ENCODE measurements at regions not wholly inside any gene's neighbourhood (a gene's known extent, or its start where the extent isn't known, plus 50 kb on each side); places are given as distances from the start of the nearest gene placed in this dataset.

DNA sequence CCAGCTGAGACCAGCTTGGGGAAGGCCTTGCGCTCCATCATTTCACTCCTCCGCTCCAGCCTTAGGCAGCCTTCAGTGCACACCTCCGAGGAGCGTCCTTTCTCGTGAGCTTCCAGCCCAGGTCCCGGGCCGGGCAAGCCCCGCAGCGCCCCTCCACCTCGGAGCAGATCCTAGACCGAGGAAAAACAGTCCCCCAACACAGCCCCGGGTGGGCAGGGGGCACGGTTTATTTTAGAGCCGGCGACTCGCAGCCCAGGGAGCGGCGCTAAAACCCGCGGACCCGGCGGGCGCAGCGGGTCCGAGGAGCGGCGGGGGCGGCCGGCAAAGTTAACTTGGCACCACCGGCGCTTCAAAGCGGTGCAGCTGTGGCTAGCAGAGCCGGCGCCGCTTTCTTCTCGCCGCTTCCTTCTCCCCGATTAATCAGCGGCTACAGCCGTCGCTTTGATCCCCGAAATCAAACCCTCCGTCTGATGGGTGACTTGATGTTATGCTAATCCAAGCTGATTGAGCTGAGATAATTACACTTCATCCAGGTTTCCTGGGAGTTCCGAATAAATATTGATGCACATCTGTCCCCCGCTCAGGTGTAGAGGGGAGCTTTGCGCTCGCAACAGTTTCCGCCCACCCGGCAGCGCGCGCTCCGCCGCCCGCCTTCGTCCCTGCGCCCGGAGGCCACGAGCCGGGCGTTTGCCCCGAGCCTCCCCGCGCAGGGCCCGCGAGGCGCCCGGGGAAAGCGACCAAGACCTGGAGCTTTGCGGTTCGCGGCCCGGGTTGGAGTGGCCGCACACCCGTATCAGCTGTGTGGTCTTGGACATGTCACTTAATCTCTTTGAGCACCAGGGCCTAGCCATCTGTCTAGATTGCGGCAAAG lies 192.7 kb downstream of the BUD13 start:
- Histone ChIP-seq H4K20me1 (ENCODE audit: control insufficient read depth, extremely low read depth, insufficient read depth, low read length) (no peaks in the 10 kb centered on the region), H3K27ac (ENCODE audit: insufficient read depth, low read length) (no peak overlapping the region), H3K4me2 (ENCODE audit: extremely low read depth, insufficient read depth, low read length) (no peak overlapping the region), H3K4me1 (ENCODE audit: control insufficient read depth, extremely low read depth, insufficient read depth, low read length) (no peaks in the 10 kb centered on the region), H2AFZ (ENCODE audit: low read length) (no peak overlapping the region), H3K9me3 (ENCODE audit: control insufficient read depth, insufficient read depth, low read depth, low read length) (no peaks in the 10 kb centered on the region), H3K9ac (ENCODE audit: insufficient read depth, low read length) (no peak overlapping the region), H3K4me3 (replicated peaks in 1 of 4; ENCODE audit: control extremely low read depth in 1 of 4, insufficient read depth in 1 of 4, low read depth in 3 of 4, low read length in 4 of 4) (no peak overlapping the region), H3K36me3 (ENCODE audit: control insufficient read depth, insufficient read depth, low read length) (no peaks in the 10 kb centered on the region), H3K27me3 (ENCODE audit: control insufficient read depth, insufficient read depth, low read length) (peaks cover 23% of the 10 kb centered on the region), H3K79me2 (ENCODE audit: control insufficient read depth, insufficient read depth, low read length) (no peaks in the 10 kb centered on the region)
- TF ChIP-seq EZH2 (IDR thresholded peaks at IDR 0.05; ENCODE audit: low read length, missing control alignments), result no peak
- TF ChIP-seq, protein P1, sequence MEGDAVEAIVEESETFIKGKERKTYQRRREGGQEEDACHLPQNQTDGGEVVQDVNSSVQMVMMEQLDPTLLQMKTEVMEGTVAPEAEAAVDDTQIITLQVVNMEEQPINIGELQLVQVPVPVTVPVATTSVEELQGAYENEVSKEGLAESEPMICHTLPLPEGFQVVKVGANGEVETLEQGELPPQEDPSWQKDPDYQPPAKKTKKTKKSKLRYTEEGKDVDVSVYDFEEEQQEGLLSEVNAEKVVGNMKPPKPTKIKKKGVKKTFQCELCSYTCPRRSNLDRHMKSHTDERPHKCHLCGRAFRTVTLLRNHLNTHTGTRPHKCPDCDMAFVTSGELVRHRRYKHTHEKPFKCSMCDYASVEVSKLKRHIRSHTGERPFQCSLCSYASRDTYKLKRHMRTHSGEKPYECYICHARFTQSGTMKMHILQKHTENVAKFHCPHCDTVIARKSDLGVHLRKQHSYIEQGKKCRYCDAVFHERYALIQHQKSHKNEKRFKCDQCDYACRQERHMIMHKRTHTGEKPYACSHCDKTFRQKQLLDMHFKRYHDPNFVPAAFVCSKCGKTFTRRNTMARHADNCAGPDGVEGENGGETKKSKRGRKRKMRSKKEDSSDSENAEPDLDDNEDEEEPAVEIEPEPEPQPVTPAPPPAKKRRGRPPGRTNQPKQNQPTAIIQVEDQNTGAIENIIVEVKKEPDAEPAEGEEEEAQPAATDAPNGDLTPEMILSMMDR (conservative IDR thresholded peaks at IDR 0.05 in 1 of 2, IDR thresholded peaks at IDR 0.05 in 1 of 2; ENCODE audit: low read depth in 1 of 2, low read length in 2 of 2), result no peak
- DNase-seq (ENCODE audit: low read depth in 2 of 2), result no peak

- H3K36me3 ChIP-seq (ENCODE audit: control insufficient read depth, insufficient read depth, low read length), result no peaks in the 10 kb centered on the region
- H4K20me1 ChIP-seq (ENCODE audit: control insufficient read depth, extremely low read depth, insufficient read depth, low read length), result no peaks in the 10 kb centered on the region
- DNase-seq (ENCODE audit: low read depth in 2 of 2), result no peak
- peaks cover 23% of the 10 kb centered on the region for H3K27me3 ChIP-seq (ENCODE audit: control insufficient read depth, insufficient read depth, low read length)
- no peaks in the 10 kb centered on the region for H3K9me3 ChIP-seq (ENCODE audit: control insufficient read depth, insufficient read depth, low read depth, low read length)
- H3K9ac ChIP-seq (ENCODE audit: insufficient read depth, low read length), result no peak overlapping the region
- no peak overlapping the region for H3K4me2 ChIP-seq (ENCODE audit: extremely low read depth, insufficient read depth, low read length)
- peak; percentile 40 for TF ChIP-seq EZH2 (IDR thresholded peaks at IDR 0.05; ENCODE audit: low read length, missing control alignments)
- TF ChIP-seq, protein P1 (conservative IDR thresholded peaks at IDR 0.05 in 1 of 2, IDR thresholded peaks at IDR 0.05 in 1 of 2; ENCODE audit: low read depth in 1 of 2, low read length in 2 of 2), result no peak
- H3K4me1 ChIP-seq (ENCODE audit: control insufficient read depth, extremely low read depth, insufficient read depth, low read length), result no peaks in the 10 kb centered on the region
- H3K4me3 ChIP-seq (replicated peaks in 1 of 4; ENCODE audit: control extremely low read depth in 1 of 4, insufficient read depth in 1 of 4, low read depth in 3 of 4, low read length in 4 of 4), result no peak overlapping the region
- no peaks in the 10 kb centered on the region for H3K79me2 ChIP-seq (ENCODE audit: control insufficient read depth, insufficient read depth, low read length)
- H3K27ac ChIP-seq (ENCODE audit: insufficient read depth, low read length), result no peak overlapping the region
- H2AFZ ChIP-seq (ENCODE audit: low read length), result no peak overlapping the region
These were observed 193.6 kb downstream of the BUD13 start for GRCh38 chr11:116579031-116579653.

DNA sequence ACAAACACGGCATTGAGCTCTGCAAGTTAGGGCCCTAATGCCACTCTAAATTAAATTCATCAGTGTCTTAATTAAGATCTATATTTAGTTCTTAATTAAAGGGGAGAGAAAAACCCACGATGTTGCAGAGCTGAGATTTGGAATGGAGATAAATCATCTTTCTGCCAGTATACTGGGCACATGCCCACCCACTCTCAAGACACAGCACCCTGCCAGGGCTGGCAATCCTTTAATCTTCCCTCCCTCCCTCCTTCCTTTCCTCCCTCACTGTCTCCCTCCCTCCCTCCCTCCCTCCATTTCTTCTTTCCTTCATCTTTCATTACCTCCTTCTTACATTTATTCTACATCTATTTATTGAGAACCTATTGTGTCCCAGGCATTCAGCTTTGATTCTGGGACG lies 194.8 kb downstream of the BUD13 start:
- Histone ChIP-seq H3K4me3 (replicated peaks in 1 of 4; ENCODE audit: control extremely low read depth in 1 of 4, insufficient read depth in 1 of 4, low read depth in 3 of 4, low read length in 4 of 4) (no peak overlapping the region), H3K9me3 (ENCODE audit: control insufficient read depth, insufficient read depth, low read depth, low read length) (no peaks in the 10 kb centered on the region)
- no peak for TF ChIP-seq EZH2 (IDR thresholded peaks at IDR 0.05; ENCODE audit: low read length, missing control alignments)
- TF ChIP-seq, protein P1 (conservative IDR thresholded peaks at IDR 0.05 in 1 of 2, IDR thresholded peaks at IDR 0.05 in 1 of 2; ENCODE audit: low read depth in 1 of 2, low read length in 2 of 2), result no peak

More for the DNA sequence above, 194.8 kb downstream of the BUD13 start:
- no peak overlapping the region for H2AFZ ChIP-seq (ENCODE audit: low read length)
- no peaks in the 10 kb centered on the region for H3K36me3 ChIP-seq (ENCODE audit: control insufficient read depth, insufficient read depth, low read length)
- no peak overlapping the region for H3K27ac ChIP-seq (ENCODE audit: insufficient read depth, low read length)
- H3K9ac ChIP-seq (ENCODE audit: insufficient read depth, low read length), result no peak overlapping the region
- H4K20me1 ChIP-seq (ENCODE audit: control insufficient read depth, extremely low read depth, insufficient read depth, low read length), result no peaks in the 10 kb centered on the region
- H3K4me1 ChIP-seq (ENCODE audit: control insufficient read depth, extremely low read depth, insufficient read depth, low read length), result no peaks in the 10 kb centered on the region
- H3K4me2 ChIP-seq (ENCODE audit: extremely low read depth, insufficient read depth, low read length), result no peak overlapping the region
- peaks cover 23% of the 10 kb centered on the region for H3K27me3 ChIP-seq (ENCODE audit: control insufficient read depth, insufficient read depth, low read length)
- no peak for DNase-seq (ENCODE audit: low read depth in 2 of 2)
- H3K79me2 ChIP-seq (ENCODE audit: control insufficient read depth, insufficient read depth, low read length), result no peaks in the 10 kb centered on the region
